ENCODE measurements at regions not wholly inside any gene's neighbourhood (a gene's known extent, or its start where the extent isn't known, plus 50 kb on each side); places are given as distances from the start of the nearest gene placed in this dataset.
"Not testable (repeated sequence)": the region's sequence is repeated elsewhere in the genome, so short reads cannot be mapped to it uniquely, and the experiment has no call there.

DNA sequence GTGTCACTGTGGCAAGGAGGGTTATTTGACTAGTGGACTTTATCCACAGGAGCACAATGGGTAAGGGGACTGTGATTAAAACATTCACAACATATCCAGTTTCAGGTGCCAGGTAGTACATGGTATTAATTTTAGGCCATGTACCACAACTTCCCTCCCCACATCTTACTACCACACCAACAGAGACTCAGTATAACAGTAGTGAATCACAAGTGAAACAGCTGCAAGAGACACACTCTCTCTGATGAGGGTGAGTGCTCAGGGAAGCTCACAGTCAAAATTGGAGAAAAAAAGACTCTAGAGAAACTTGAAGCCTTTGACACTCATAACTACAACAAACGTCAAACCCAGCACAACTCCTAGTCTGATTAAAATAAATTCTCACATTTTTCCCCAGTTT is 367.6 kb upstream of the GYPC start (continued):
- TF ChIP-seq ZNF462 (CRISPR knock-in tag; IDR thresholded peaks at IDR 0.05) (no peak), ZNF114 (CRISPR knock-in tag; IDR thresholded peaks at IDR 0.05) (no peak), POLR2AphosphoS5 (IDR thresholded peaks at IDR 0.05; ENCODE audit: low read depth) (no peak), EZH2 (IDR thresholded peaks at IDR 0.05; ENCODE audit: low read depth, unreplicated experiment) (no peak), CREB1 (CRISPR knock-in tag; IDR thresholded peaks at IDR 0.05; ENCODE audit: low read depth) (no peak), ZNF331 (CRISPR knock-in tag; IDR thresholded peaks at IDR 0.05; ENCODE audit: low read depth) (no peak), STAT1 (IDR thresholded peaks at IDR 0.05; ENCODE audit: unreplicated experiment) (no peak)
- TF ChIP-seq, protein P1, sequence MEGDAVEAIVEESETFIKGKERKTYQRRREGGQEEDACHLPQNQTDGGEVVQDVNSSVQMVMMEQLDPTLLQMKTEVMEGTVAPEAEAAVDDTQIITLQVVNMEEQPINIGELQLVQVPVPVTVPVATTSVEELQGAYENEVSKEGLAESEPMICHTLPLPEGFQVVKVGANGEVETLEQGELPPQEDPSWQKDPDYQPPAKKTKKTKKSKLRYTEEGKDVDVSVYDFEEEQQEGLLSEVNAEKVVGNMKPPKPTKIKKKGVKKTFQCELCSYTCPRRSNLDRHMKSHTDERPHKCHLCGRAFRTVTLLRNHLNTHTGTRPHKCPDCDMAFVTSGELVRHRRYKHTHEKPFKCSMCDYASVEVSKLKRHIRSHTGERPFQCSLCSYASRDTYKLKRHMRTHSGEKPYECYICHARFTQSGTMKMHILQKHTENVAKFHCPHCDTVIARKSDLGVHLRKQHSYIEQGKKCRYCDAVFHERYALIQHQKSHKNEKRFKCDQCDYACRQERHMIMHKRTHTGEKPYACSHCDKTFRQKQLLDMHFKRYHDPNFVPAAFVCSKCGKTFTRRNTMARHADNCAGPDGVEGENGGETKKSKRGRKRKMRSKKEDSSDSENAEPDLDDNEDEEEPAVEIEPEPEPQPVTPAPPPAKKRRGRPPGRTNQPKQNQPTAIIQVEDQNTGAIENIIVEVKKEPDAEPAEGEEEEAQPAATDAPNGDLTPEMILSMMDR (conservative IDR thresholded peaks at IDR 0.05; ENCODE audit: low read depth in 2 of 2) = no peak

- H3K27me3 Mint-ChIP-seq (ENCODE audit: insufficient read depth, low read depth, poor library complexity); H3K4me3 Mint-ChIP-seq; H3K36me3 ChIP-seq (ENCODE audit: insufficient read depth); H3F3A ChIP-seq (replicated peaks; ENCODE audit: low read depth); H3K79me2 ChIP-seq (replicated peaks; ENCODE audit: insufficient read depth); ATAC-seq; H3K36me3 Mint-ChIP-seq (ENCODE audit: low read depth); H3K4me1 ChIP-seq (ENCODE audit: insufficient read depth); H3K27ac ChIP-seq (ENCODE audit: low read depth); H3K27me3 ChIP-seq (ENCODE audit: insufficient read depth); H4K20me1 ChIP-seq (replicated peaks; ENCODE audit: insufficient read depth); H3K9me3 Mint-ChIP-seq; H3K4me1 Mint-ChIP-seq; DNase-seq (ENCODE audit: low spot score); H3K27ac Mint-ChIP-seq; H3K4me3 ChIP-seq; H2AFZ ChIP-seq; H3K9me2 ChIP-seq (ENCODE audit: insufficient read depth); H3K4me2 ChIP-seq: not testable (repeated sequence)
Measured at GRCh38 chr2:126293962-126294361, 362.0 kb upstream of the GYPC start.
